Activated naive CD4-positive, alpha-beta T cell treated with anti-CD3 and anti-CD28 coated beads, Interleukin-2, amount 50 U/mL, for 72 hours (primary cell): ENCODE measurements at regions not wholly inside any gene's neighbourhood (a gene's known extent, or its start where the extent isn't known, plus 50 kb on each side); places are given as distances from the start of the nearest gene placed in this dataset.

ENCODE experiments used
- ATAC-seq, 2 donors: fragments of 150-1000 bp; cut with Tn5 transposase; 2 replicates each; pipeline ENCODE4 v1.10.0; 2021; ENCODE audit warnings: mild to moderate bottlenecking in 2 of 2, moderate library complexity in 2 of 2
- DNase-seq, 2 donors: peaks; one replicate each; pipeline ENCODE4 v3.0.0; 2021 to 2022; ENCODE audit warnings: low spot score in 2 of 2
- H3K27ac Mint-ChIP-seq, 2 donors: one replicate each; pipeline ENCODE4 v1.8.0; 2022; ENCODE audit warnings: mild to moderate bottlenecking in 2 of 2, mixed read lengths in 2 of 2
- H3K36me3 Mint-ChIP-seq, 2 donors: one replicate each; pipeline ENCODE4 v1.8.0; 2022; ENCODE audit warnings: mixed read lengths in 2 of 2
- H3K9me3 Mint-ChIP-seq, 2 donors: one replicate each; pipeline ENCODE4 v1.8.0; 2022; ENCODE audit warnings: mixed read lengths in 2 of 2

DNA sequence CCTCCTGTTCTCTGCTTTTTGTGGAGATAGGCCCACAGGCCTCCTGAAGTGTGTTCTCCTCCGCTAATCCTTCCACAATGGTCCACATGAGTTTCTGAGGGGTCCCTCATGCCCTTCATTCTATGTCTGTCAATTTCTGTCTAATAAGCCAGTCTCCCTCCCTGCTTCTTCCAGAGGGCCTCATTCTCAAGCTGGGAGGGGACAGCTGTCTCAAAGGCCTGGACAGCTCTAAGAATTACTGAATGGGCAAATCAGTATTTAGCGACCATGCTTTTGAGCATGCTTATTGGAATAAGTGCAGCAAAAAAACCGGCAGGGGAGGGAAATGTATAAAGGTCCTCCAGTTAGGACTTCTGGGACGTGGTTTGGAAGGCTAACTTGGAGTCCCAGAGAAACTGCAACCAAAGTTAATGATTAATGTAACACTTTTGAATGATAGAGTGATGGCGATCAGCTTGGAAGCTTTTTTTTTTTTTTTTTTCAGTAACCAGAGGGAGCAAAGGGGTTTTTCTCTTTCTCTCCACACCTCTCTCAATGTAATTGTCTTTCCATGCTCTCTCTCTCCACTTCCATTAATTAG, 890.7 kb upstream of the POU3F3 start:
- Mint-ChIP-seq H3K27ac (peak overlapping the region in 1 of 2 donors; percentile 83), H3K9me3 (peaks cover 3 to 6% of the 10 kb centered on the region in 2 donors), H3K36me3 (no peaks in the 10 kb centered on the region)
- ATAC-seq (no peak), DNase-seq (no peak)

DNA sequence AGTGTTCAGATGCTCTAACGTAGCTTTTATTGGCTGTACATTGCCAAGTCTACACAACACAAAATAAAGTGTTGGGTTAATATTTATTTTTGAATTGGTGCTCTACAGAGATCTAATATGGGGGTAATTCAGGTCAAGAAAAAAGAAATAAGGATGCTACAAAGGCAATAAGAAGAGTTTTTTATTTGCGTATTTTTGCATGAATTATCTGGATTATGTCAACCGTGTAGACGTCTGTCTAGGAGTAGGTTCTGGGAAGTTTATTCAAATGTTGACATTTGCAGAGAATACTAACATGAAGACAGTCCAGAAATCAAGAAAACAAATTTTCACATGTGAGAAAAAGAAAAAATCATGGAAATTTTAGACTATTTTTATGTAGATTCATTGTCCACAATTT, 876.7 kb upstream of the POU3F3 start:
- H3K27ac Mint-ChIP-seq: no peak overlapping the region
- ATAC-seq (no peak), DNase-seq (no peak)
- peaks cover 0 to 7% of the 10 kb centered on the region in 2 donors for H3K9me3 Mint-ChIP-seq
- H3K36me3 Mint-ChIP-seq: no peaks in the 10 kb centered on the region

- ATAC-seq: no peak
- H3K9me3 Mint-ChIP-seq: peaks cover 0 to 7% of the 10 kb centered on the region in 2 donors
- H3K27ac Mint-ChIP-seq: no peak overlapping the region
- DNase-seq: no peak
- H3K36me3 Mint-ChIP-seq: no peaks in the 10 kb centered on the region
Measured at GRCh38 chr2:103977668-103978067, 876.2 kb upstream of the POU3F3 start.

- H3K36me3 Mint-ChIP-seq: no peaks in the 10 kb centered on the region
- no peak for ATAC-seq
- DNase-seq: no peak
Measured at GRCh38 chr2:103980401-103980800, 873.5 kb upstream of the POU3F3 start.

GRCh38 chr2:103982691-103983090, 871.2 kb upstream of the POU3F3 start:
- ATAC-seq (no peak), DNase-seq (no peak)
- peaks cover 0 to 10% of the 10 kb centered on the region in 2 donors for H3K9me3 Mint-ChIP-seq
- H3K36me3 Mint-ChIP-seq: no peaks in the 10 kb centered on the region
- H3K27ac Mint-ChIP-seq: no peak overlapping the region

More at GRCh38 chr2:103980401-103980800, 873.5 kb upstream of the POU3F3 start:
- Mint-ChIP-seq H3K27ac (no peak overlapping the region), H3K9me3 (peaks cover 0 to 7% of the 10 kb centered on the region in 2 donors)

- Mint-ChIP-seq H3K36me3 (peaks cover 0 to 9% of the 10 kb centered on the region in 2 donors), H3K27ac (no peak overlapping the region), H3K9me3 (peaks cover 15 to 21% of the 10 kb centered on the region in 2 donors)
- DNase-seq (no peak), ATAC-seq (no peak)
Measured at GRCh38 chr2:103986001-103986400, 867.9 kb upstream of the POU3F3 start.

GRCh38 chr2:103991591-103991990, 862.3 kb upstream of the POU3F3 start:
- H3K9me3 Mint-ChIP-seq: peaks cover 22 to 29% of the 10 kb centered on the region in 2 donors
- DNase-seq: no peak

DNA sequence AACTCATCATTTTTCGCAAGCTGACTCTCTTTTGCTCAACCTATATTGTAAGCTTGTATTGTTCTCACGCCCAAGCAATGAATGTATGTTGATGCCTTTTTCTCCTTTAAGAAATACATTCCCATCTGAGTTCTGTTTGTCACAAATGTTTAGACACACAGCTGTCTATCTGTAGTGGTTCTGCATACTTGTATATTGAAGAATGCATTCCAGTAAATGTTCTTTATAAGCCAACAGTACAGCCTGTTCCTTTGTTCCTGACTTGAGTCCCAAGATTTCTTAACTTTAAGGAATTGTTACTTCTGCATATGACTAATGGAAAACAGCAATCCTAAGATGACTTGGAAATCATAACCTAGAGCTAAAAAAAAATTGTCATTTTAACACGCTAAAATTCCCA, 849.1 kb upstream of the POU3F3 start:
- ATAC-seq (no peak), DNase-seq (no peak)
- no peak overlapping the region for H3K27ac Mint-ChIP-seq
- peaks cover 0 to 5% of the 10 kb centered on the region in 2 donors for H3K36me3 Mint-ChIP-seq
- H3K9me3 Mint-ChIP-seq: peaks cover 31 to 41% of the 10 kb centered on the region in 2 donors

More at GRCh38 chr2:103991591-103991990, 862.3 kb upstream of the POU3F3 start:
- Mint-ChIP-seq H3K36me3 (peaks cover 0 to 9% of the 10 kb centered on the region in 2 donors), H3K27ac (no peak overlapping the region)
- ATAC-seq: no peak

DNA sequence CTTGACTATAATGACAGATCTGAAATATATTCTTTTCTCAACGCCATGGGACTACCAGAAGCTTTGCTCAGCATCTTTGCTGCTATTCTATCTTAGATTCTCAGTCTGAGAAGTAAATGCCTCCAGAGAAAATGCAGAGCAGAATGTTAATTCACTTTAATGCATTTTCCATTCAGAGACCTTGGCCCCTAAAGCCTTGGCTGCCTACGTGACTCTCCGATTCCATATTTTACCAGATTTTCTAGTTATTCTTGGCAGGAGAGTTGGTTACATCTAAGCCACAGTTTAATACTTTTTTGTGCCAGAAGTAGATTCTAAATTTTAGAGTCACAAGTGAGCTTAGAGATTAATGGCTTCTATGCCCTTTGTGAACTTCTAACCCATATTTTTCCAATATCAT, 837.1 kb upstream of the POU3F3 start:
- peaks cover 6 to 7% of the 10 kb centered on the region in 2 donors for H3K36me3 Mint-ChIP-seq
- ATAC-seq: no peak
- H3K27ac Mint-ChIP-seq: no peak overlapping the region
- no peak for DNase-seq
- H3K9me3 Mint-ChIP-seq: peaks cover 18 to 21% of the 10 kb centered on the region in 2 donors

GRCh38 chr2:104023306-104023705, 830.6 kb upstream of the POU3F3 start:
- Mint-ChIP-seq H3K9me3 (peaks cover 19 to 26% of the 10 kb centered on the region in 2 donors), H3K36me3 (peaks cover 6 to 9% of the 10 kb centered on the region in 2 donors), H3K27ac (no peak overlapping the region)
- ATAC-seq (no peak), DNase-seq (no peak)

DNA sequence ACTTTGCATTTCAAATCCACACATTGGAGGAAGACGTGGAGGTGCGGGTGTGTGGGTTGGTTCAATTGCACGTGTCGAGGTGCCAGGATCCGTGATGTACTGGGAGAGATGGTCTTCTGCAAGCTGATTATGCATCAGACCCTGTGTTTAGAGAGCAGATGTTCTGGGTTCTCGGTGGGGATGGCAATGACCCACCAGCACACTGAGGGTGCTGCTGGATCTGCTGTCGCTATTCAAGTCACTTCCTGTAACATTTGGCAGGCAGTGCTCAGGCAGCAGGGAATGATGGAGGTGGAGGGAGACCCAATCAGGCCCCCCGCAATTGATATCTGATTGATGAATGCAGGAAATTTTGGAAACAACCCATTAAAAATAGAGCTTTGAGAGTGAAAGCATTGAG, 830.1 kb upstream of the POU3F3 start:
- no peak for ATAC-seq
- Mint-ChIP-seq H3K9me3 (peaks cover 16 to 24% of the 10 kb centered on the region in 2 donors), H3K36me3 (peaks cover 6 to 9% of the 10 kb centered on the region in 2 donors), H3K27ac (no peak overlapping the region)
- no peak for DNase-seq

DNA sequence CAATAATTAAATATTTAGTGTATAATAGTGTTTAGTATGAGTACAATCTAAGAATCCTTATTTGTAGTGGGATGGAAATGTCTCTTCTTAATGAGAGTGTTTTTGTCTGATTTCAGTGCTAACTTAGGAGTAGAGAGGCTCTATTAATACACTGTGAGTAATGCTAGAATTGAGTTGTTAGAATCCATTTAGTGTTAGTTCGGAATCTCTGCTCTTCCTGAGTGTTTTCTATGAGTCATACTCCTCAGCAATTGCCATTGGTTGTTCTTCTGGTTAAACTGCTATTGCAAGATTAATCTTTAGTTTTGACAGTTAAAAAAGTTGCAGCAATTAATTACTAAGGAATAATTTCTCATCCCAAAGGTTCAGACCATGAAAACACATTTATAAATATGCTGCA, 828.6 kb upstream of the POU3F3 start:
- Mint-ChIP-seq H3K27ac (no peak overlapping the region), H3K9me3 (peaks cover 9 to 16% of the 10 kb centered on the region in 2 donors), H3K36me3 (peaks cover 0 to 9% of the 10 kb centered on the region in 2 donors)
- ATAC-seq (no peak), DNase-seq (no peak)

DNA sequence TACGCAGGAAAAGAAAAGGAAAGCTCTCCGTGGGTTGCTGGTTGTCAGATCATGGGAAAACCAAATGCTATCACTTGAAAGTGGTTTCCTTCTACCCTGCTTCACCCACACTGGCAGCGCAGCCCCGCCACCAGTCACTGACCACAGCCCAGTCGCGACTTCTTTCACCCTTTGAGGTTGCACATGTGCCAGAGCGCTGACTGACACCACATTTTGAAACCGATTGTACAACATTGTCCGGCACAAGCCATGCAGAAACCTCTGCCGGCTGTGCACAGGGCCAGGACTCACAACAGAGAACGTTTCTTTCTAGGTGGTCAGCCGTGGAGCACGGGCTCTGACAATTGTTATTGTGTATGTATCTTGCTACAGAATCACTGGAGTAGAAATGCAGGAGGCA, 827.2 kb upstream of the POU3F3 start:
- Mint-ChIP-seq H3K36me3 (peaks cover 0 to 2% of the 10 kb centered on the region in 2 donors), H3K9me3 (peaks cover 4 to 9% of the 10 kb centered on the region in 2 donors), H3K27ac (no peak overlapping the region)
- no peak for DNase-seq
- ATAC-seq: no peak

DNA sequence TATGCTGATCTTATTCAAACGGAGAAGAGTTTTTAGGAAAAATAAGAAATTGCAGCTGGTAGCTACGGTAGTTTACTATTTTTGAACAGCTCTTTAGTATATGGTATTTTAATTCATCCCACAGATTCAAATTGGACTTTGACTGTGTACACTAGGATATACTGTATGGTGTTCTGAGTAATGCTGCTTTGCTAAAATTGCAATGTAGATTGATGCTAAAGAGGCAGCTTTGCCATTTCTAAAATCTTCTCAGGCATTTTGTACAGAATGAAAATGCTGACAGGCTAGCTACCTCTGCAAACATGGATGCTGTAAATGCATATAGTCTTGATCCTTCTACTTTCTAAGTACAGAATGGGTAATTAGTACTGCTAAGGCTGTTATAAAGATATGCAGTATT, 826.6 kb upstream of the POU3F3 start:
- Mint-ChIP-seq H3K9me3 (peaks cover 4 to 7% of the 10 kb centered on the region in 2 donors), H3K27ac (no peak overlapping the region), H3K36me3 (no peaks in the 10 kb centered on the region)
- ATAC-seq (no peak), DNase-seq (no peak)

GRCh38 chr2:104028061-104028460, 825.9 kb upstream of the POU3F3 start:
- ATAC-seq: no peak

GRCh38 chr2:104033399-104033798, 820.5 kb upstream of the POU3F3 start:
- no peak overlapping the region for H3K27ac Mint-ChIP-seq
- ATAC-seq (no peak), DNase-seq (no peak)
- no peaks in the 10 kb centered on the region for H3K36me3 Mint-ChIP-seq
- peaks cover 0 to 9% of the 10 kb centered on the region in 2 donors for H3K9me3 Mint-ChIP-seq

More at GRCh38 chr2:104028061-104028460, 825.9 kb upstream of the POU3F3 start:
- no peak overlapping the region for H3K27ac Mint-ChIP-seq
- no peak for DNase-seq
- no peaks in the 10 kb centered on the region for H3K36me3 Mint-ChIP-seq
- H3K9me3 Mint-ChIP-seq: peaks cover 4 to 5% of the 10 kb centered on the region in 2 donors

DNA sequence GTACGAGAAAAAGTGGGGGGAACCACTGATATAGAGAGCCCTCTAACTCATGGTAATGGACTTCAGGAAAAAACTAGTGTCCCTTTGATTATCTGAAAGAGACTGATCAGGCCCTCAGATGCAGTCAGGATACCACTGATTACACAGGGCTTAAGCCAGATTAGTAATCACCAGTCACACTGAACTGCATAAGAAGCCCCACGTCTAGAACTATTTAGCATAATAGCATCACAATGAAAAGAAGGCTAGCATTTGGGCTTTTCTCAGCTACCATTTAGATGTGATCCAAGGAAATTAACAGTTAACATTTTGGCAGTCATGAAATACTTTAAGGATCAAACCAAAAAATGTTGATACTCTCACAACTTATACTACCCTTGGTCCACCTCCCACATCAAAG, 813.1 kb upstream of the POU3F3 start:
- ATAC-seq (no peak), DNase-seq (no peak)
- no peaks in the 10 kb centered on the region for H3K36me3 Mint-ChIP-seq
- H3K9me3 Mint-ChIP-seq: peaks cover 0 to 7% of the 10 kb centered on the region in 2 donors
- H3K27ac Mint-ChIP-seq: no peak overlapping the region

DNA sequence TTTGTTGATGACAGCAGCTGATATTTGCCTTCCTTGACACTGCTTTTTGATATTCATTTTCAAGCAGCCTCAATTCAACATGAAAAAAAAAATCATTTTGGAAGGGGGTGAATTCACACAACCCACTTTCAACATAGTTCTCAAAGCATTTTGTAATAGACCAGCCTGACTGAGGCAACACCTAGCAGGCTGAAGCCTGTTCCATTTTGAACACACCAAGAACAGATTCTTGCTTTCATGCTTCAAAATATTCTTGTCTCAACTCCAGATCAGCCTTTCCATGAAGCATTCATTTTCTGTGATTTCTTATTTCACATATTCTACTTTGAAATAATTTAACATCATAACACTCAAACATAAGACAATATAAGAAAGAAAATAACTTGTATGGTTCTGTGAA, 812.6 kb upstream of the POU3F3 start:
- Mint-ChIP-seq H3K36me3 (no peaks in the 10 kb centered on the region), H3K27ac (no peak overlapping the region)

More for the DNA sequence above, 812.6 kb upstream of the POU3F3 start:
- DNase-seq (no peak), ATAC-seq (no peak)
- H3K9me3 Mint-ChIP-seq: peaks cover 0 to 8% of the 10 kb centered on the region in 2 donors
